Activated CD4-positive, CD25-positive, alpha-beta regulatory T cell treated with anti-CD3 and anti-CD28 coated beads, Interleukin-2, amount 50 U/mL, for 16 hours (primary cell): ENCODE measurements at regions not wholly inside any gene's neighbourhood (a gene's known extent, or its start where the extent isn't known, plus 50 kb on each side); places are given as distances from the start of the nearest gene placed in this dataset.

Experiments used
- DNase-seq: peaks from one replicate; pipeline ENCODE4 v3.0.0-alpha.2; 2020; ENCODE audit warnings: low read depth, low spot score

DNA sequence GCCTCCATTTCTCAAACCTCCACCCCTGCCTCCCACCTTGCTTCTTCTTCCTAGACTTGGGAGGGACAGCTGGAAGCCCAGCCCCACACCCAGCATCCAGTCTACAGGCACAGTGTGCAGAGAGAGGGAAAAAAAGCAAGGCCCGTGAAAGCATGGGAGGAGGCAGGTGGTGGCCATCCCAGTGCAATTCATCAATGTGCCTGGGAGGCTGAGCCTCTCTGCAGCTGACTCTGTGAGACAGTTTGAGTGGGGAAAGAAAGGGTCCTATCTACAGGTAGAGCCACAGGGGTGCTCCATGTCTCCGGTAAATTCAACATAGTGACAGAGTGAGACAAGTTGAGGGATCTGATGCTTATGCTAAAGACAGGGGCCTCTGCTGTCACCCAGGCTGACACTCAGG is 340.6 kb downstream of the DYSF start:
- no peak for DNase-seq

DNA sequence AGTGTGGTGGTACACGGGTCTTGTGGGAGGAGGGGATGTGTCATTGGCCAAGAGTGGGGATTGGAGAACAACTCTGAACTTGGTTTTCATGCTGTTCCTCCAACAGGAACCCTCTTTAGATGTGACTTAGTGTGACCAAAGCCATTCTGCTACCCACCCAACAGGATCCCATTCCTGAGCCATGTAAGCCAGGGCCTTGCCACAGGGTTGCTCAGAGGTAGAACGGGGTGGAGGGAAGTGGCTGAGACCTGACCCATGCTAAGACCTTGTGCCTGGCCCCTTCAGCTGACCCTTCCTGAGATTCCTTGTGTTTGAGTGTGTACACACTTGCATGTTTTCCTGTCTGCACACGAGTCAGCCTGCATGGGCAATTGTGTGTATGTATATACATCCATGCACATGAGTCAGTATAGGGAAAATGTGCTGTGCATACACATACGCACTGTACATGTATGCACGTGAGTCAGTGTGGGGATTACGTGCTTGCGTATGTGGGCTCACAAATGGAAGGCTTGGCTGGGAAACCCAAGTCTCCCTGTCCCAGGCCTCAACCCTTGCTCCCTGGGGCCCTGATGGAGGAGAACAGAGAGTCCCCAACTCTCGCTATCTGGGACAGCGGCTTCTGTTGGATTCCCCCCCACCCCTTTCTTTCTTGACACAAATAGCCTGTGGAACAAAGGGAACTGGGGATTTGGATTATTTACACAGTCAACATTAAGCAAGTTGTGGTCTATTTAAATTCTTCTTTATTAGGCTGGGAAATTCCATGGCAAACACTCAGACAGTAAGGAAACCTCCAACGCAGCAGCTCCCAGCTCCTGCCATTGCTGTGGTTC is 339.8 kb downstream of the DYSF start:
- no peak for DNase-seq

DNA sequence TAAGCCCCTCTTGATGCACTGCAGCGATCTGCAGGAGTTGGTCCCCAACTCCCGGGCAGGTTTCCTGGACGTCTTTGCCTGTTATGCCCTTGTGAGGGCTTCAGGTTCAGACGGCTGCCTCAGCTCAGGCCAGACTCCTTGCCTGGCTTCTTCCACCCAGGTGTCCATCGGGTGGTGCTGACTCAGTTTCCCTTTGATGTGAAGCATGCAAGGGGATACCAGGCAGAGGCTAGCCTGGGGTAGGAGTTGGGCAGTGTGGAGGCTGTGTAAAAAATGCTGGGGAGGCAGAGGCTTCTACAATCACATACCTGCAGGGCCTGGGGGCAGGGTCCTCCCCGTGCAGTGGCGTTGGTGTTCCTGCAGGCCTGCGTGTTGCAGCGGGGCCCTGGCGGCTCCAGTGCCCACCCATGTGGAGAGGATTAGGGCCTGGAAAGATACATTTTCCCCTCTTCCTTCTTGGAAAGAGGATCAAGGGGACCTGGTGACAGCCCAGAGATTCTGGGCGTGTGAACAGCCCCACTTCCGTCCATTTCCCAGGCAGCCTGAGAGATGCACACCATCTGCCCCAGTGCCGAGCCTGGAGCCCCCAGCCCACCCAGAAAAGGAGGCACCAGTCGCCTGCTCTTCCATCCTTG is 338.3 kb downstream of the DYSF start:
- no peak for DNase-seq

DNA sequence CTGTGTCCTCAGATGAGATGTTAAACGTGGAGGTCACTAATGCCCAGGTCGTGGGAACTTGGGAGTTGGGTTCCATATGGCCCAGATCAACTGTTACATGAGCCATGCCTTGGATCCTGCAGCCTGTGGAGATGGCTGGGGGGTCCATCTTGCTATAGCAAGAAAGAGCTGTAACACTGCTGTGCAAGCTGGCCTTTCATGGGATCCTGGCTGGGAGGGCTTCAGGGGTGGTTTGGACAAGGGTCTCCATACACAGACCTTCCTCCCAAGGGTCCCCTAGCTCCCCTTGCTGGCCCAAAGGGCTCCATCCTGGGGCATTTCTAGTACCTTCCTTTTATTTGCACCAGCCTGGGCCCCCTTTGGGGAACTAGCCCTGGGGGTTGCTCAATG is 337.7 kb downstream of the DYSF start:
- DNase-seq: no peak

DNA sequence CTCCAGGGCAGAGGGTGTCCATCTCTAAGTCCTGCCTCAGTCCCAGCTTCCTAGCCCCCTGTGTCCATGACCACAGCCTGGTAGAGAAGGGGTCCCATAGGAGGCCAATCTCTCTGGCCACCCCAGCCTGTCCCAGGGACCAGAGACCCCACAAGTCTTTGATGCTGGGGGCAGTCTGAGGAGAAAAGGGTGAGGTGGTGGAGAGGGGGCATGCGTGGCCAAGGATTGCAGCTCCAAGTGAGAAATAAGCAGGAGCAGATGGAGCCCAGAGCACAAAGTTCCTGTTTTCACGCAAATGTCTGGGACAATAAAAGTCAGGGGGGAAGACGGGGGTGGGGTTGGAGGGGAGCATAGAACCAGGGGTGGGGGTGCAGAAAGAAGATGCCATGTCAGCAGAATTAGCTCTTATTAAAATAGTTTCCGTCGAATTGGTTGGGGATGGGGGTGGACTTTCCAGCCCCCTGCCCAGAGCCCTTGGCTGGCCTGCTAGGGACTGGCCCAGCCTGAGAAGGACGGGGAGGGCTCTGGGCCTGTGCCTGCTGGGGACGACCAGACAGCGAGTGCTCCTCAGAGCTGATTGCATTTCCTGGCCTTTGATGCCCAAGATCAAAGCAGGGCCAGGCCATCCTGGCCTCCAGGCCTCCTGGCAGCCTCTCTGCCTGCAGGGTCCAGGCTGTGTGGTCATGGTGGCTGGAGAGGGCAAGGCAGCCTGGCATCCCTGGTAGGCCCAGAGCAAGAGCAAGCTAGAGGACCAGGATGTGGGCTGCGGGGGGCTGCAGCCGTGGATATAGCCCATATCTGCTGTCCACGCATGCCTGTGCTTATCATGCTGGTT is 337.1 kb downstream of the DYSF start:
- DNase-seq: no peak

DNA sequence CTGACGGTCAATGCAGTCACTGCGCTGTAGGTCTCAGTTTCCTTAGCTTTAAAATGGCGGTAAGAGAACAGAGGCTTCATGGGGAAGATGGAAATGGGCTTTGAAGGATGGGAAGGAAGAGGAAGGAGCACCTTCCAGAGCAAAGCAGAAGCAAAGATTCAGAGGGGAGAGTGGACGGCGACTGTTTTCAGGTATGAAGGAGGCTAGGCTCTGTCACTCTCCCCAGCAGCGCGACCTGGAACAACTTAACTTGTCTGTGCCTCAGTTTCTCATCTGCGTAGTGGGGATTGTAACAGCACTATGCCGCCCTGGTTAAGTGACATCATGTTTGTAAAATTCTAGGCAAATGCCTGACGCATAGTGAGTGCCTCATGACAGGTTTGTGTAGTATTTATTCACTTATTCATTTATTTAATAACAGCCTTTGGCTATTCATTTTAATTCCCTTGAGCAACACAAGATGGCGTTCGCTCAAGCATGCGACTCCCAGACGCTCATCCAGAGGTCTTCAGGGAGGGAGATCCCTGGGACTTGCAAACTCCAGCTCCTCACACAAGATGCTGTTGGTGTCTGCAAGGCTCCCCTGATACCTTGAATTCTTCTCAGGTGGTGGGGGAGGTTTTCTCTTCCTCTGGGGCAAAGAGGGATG is 336.3 kb downstream of the DYSF start:
- DNase-seq: no peak

DNA sequence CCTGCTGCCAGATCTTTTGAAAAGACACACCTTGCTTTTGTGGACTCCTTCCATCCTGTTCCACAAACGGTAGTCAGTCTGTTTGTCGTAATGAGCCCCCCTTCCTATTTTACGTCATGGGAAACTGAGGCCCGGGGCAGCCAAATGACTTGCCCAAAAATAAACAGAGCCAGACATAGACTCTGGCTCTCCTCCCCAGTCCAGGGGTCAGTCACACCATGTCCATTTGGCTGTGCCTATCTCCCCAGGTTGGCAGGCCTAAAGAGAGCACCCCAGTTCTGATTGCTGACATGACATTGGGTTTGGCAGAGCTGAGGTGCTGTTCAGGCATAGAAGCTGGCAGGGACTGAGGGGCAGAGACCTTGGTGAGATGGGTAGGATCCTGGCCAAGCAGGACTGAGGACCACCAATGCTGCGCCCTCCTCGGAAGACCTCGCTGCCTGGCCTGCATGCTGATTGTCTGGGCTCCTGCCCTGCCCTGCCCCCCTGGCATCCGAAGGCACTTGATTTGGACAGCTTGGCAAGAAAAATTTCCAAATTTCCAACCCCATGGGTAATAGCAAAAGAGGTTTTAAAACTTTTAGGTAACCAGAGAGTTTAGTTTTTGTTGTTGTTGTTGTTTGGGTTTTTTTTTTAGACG is 335.4 kb downstream of the DYSF start:
- no peak for DNase-seq

DNA sequence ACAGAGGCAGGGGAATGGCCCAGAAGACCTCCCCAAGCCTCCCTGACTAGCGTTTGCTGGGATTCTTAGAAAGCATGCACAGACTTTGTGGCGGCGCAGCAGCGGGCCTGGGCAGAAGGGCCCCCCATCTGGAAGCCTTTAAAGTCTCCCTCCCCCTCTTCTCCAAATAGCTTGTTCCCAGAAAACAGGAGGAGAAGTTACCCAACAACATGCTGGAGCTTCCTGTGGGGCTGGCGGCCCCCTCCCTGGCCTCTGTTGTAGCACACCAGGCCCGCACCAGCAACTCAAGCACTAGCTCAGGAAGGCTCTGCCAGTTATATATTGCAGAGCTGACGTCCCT is 334.8 kb downstream of the DYSF start:
- no peak for DNase-seq

DNA sequence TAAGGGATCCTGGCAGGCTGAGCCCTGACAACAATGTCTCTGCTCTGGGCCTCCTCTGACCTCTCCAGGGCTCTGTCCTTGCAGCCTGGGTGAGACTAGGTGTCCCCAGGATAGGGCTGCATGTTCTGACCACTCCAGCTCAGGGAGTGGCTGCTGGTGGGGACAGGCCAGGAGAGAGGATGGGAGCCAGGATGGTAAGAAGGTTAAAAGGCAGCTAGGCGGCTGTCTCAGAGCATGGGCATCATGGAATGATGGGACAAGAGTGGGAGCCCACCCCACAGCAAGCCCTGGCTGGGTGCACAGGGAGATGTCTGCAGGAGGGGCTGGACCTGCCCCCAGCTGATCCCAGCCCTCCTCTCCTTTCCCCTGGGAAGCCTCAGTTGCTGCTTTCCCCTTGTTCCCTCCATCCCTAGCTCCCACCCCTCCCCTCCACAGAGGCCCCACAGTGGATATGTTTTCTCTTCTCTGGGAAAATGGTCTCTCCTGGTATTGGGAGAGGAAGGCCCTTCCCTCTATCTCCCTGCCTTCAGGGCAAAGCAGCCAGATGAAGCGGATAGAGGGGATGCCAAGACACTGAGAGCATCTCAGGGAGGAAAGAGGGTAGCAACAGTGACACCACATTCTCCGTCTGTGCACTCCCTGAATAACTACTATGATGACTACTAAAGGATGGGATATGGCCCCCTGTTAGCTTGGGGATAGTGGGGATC is 334.3 kb downstream of the DYSF start:
- DNase-seq: no peak

DNA sequence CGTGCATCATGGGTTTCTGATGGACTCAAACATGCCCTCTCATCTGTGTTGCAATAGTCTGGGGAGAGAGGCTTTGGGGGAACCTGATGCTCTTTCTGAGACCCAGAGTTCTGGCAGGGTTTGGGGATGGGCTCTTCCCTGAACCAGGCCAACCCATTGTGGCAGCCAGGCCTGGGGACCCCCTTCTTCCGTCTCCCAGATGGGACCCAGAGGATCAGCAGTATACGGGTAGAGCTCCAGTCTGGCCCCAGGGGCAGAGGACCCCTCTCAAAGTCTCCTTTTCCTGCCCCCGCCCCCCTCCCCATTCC is 333.7 kb downstream of the DYSF start:
- DNase-seq: no peak

DNA sequence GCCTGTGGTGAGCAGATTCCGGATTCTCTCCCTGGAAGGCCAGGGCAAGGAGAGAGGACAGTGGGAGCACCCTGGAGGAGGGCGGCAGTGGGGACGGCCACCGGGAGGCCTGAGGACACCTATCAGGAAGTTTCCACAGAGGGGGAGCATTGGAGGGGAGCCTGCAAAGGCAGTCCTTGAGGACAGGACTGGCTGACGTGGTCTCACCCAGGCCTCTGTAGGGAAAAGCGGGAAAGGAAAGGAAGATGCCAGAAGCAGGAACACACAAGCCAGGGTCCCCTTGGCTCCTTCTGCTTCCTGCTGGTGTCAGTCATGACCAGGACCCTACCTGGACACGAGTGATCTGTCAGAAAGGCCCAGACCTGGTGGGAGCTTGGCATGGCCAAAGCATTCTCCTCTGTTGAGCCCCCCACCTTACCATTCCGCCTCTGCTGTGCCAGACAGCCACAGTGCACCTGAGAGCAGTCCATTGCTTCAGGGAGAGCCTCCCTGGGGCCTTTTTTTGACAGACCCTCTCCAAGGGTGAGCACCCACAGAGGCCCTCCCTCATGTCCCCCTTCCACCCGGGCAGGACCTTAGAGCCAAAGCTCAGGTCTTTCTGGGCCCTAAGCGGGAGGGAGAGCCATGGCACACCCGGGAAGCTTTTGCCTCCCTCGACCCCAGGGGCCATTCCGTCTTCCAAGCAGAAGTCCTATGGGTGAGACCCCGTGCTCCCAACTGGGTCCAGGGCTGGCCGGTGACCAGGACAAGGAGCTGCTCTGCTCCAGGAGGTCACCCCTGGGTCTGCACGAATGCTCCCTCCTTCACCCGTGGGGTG is 333.1 kb downstream of the DYSF start:
- no peak for DNase-seq

DNA sequence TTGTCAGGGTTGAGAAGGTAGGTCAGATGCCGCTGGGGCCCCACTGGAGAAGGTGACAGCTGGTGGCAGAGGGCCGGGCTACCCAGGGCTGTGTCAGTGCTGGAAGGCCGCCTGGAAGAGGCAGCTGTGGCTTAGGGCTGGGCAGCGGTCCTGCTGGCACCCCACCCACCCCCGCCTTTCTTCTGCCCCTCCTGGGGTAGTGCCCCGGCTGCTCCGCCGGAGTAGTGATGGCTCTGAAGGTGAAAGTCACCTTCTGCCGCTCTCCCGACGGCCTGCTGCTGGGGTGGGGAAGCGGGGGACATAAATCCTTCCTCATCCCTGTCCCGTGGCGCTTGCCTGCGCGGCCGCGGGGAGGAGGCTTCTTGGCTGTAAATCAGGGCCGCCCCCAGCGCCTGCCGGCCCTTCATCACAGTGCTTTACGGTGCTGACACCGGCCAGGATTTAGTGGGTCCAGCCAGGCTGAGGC is 332.2 kb downstream of the DYSF start:
- no peak for DNase-seq

DNA sequence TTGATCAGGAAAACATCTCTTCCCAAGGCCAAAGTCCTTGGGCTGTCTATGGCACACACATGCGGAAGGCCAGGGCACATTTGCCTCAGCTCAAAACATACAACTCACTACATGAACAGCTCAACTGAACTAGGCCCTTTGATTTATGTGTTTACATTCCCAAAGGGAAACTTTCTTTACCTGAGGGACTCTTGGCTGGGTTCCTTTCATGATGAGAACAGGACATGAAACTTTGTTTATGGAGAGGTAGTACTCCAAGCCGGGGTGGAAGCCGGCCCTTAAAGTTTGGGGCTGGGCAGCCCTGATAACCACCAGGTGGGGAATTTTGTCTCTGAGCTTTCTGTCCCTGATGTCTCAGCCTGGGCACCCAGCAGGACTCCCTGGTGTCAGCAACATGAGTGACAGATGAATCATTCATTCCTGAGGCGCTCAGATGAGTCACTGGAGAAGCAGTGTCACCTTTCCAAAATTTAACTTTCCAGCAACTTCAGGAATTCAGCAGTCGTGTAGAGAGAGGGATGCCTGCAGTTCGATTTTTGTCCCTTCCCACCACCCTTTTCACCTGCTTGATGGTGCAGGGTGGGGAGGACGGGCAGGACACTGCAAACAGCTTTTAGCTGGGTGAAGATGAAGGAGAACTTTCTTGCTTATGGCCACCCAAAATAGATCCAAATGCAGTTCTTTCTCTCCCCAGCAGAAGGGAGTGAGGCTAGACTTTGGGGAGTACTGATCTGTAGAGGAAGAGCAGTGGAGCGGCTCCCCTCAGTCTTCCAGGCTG is 331.6 kb downstream of the DYSF start:
- DNase-seq: no peak

DNA sequence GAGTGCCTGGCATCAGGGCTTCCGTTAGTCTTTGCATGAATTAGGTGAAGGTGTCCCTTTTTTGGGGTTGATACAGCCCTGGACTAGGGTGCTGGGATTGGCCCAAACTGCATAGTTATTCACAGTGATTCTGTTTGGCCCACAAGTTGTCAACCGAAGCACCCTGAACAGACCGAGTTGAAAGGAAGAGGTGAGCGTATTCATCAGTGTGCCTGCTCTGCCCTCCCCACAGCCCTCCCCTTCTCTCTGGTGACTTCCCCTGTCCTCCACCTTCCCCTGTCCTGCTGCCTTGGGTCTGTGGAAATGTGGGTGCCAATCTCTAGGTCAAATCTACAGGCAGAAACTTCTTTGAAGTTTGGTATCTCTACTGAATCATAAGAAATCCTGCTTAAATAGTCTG is 330.5 kb downstream of the DYSF start:
- DNase-seq: no peak

DNA sequence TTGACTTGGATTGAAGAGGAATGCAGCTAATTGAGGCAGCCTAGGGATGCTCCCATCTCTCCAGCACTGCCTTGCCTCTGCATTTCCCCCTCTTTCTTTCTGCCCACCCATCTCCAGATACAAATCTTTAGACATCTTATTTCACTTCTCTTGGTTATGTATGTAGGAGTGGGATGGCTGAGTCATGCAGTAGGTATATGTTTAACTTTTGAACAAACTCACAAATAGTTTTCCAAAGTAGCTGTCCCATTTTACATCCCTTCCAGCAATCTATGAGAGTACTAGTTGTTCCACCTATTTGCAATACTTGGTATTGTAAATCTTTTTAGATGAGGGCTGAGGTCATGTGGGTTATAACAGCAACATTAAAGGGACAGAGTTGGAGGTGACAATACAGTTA is 329.9 kb downstream of the DYSF start:
- DNase-seq: no peak

DNA sequence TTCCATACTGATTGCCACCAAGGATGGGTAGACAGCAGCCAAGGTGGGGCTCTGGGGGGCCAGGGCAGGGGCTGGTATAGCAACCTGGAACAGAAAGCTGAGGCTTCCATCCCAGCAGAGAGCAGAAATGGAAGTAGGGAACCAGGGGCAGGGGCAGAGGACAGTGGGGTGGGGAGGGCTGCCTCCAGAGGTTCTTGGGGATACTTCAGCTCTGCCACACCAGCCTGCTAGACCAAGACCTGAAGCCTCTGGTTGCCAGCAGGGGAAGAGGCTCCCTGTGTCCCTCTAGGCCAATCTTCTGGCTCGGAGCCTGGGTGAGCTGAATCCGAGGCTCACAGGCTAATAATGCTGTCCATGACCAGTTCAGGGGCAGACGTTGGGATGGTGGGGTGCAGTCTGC is 329.0 kb downstream of the DYSF start:
- DNase-seq: no peak

DNA sequence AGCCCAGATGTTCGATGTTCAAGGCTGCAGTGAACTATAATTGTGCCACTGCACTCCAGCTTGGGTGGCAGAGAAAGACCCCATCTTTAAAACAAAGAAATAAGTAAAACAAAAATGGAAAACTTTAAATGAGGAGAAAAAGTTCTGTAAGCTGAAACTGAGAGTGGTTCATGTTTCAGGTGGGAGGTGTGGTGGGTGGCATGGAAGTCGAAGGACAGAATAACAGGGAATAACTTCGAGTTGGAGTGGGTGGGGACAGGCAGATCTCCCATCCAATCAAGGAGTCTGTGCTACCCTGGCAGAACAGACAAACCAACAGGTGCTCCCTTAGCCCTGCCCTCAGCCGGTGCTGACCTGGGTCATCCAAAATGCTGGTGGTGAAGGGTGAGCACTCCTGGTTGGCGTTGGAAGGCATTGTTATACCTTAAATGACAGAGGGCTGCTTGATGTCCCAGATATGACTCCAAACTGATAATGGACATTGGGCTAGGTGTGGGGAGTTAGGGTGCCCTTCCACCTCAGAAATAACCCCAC is 328.4 kb downstream of the DYSF start:
- DNase-seq: no peak

DNA sequence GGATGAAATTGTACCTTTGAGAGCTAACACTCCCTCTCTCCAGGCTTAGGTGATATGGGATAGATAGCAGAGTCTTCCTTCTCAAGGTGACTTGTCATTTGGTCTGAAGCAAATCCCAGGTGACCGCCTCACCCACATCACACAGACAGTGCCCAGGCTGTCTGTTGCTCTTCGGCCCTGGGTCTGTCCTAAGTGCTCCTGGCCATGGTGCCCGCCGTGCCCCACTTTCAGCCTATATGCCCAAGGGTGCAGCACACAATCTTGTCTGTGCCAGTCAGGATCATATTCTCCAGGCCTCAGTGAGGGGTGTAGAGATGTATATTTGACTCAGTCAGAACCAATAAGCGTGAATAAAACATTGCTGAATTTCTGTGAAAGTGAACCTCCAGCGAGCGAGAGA is 326.8 kb downstream of the DYSF start:
- DNase-seq: no peak

DNA sequence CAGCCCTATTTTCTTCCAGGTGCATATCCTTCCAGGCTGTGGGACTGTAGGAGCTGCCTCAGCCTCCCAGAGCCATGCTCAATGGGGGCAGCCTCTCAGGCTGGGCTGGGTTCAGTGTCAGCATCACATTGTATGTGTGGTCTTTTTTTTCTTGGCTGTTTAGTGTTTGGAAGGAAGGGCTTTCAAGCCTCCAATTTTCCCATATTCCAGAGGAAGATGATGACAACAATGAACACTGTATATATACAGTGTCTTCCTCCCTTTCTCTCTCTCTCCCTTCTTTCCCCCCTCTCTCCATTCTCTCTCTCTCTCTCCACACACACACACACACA is 326.4 kb downstream of the DYSF start:
- DNase-seq: no peak
